ENCODE measurements at regions not wholly inside any gene's neighbourhood (a gene's known extent, or its start where the extent isn't known, plus 50 kb on each side); places are given as distances from the start of the nearest gene placed in this dataset.

DNA sequence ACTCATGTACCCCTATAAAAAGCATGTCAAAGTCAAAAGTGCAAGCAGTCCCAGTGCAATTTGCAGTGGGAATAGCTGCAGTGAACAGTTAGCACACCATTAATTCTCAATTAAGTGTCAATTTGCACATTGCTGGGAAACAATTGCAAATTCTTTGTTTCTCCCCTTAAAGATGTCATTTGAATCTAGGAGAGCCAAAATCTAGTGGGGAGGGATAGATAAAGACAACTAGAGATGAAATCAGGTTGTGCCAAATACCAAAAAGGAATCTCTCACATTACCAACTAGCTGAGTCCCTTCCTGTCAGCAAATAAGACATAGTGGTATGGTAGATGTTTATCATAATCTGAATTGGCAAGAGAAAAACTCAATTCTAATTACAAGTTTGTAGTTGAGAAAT lies 330.7 kb downstream of the NUF2 start:
- no peak overlapping the region for H3K4me2 ChIP-seq (ENCODE audit: low read length)
- H3K9me2 ChIP-seq (ENCODE audit: insufficient read depth): no peaks in the 10 kb centered on the region
- H3K4me1 ChIP-seq (ENCODE audit: control insufficient read depth in 1 of 2, insufficient read depth in 2 of 2, low read length in 2 of 2): peaks cover 0 to 4% of the 10 kb centered on the region in 2 experiments; a peak in 2 of 4 replicates
- no peak overlapping the region for H3K27ac ChIP-seq (ENCODE audit: low read depth, low read length)
- H3K79me2 ChIP-seq (ENCODE audit: insufficient read depth, low read length): no peaks in the 10 kb centered on the region
- TF ChIP-seq, protein P1, sequence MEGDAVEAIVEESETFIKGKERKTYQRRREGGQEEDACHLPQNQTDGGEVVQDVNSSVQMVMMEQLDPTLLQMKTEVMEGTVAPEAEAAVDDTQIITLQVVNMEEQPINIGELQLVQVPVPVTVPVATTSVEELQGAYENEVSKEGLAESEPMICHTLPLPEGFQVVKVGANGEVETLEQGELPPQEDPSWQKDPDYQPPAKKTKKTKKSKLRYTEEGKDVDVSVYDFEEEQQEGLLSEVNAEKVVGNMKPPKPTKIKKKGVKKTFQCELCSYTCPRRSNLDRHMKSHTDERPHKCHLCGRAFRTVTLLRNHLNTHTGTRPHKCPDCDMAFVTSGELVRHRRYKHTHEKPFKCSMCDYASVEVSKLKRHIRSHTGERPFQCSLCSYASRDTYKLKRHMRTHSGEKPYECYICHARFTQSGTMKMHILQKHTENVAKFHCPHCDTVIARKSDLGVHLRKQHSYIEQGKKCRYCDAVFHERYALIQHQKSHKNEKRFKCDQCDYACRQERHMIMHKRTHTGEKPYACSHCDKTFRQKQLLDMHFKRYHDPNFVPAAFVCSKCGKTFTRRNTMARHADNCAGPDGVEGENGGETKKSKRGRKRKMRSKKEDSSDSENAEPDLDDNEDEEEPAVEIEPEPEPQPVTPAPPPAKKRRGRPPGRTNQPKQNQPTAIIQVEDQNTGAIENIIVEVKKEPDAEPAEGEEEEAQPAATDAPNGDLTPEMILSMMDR (IDR thresholded peaks at IDR 0.05 in 2 of 3, conservative IDR thresholded peaks at IDR 0.05 in 1 of 3; ENCODE audit: borderline replicate concordance in 1 of 3, insufficient read depth in 1 of 3, low read depth in 2 of 3, low read length in 2 of 3): no peak
- TF ChIP-seq JUND (IDR thresholded peaks at IDR 0.05) (no peak), EZH2 (IDR thresholded peaks at IDR 0.05) (no peak), POLR2AphosphoS5 (IDR thresholded peaks at IDR 0.05; ENCODE audit: low read depth, low read length) (no peak), EGR1 (IDR thresholded peaks at IDR 0.05; ENCODE audit: low read depth) (no peak), SRF (IDR thresholded peaks at IDR 0.05; ENCODE audit: low read depth) (no peak), CEBPB (IDR thresholded peaks at IDR 0.05; ENCODE audit: low read depth) (no peak), ELF1 (IDR thresholded peaks at IDR 0.05; ENCODE audit: borderline replicate concordance, low read depth) (no peak), CBX3 (IDR thresholded peaks at IDR 0.05; ENCODE audit: low read depth) (no peak), POLR2A (IDR thresholded peaks at IDR 0.05; ENCODE audit: borderline replicate concordance, extremely low read depth, insufficient read depth, insufficient read length) (no peak), FOSL1 (IDR thresholded peaks at IDR 0.05; ENCODE audit: low read depth) (no peak), TCF7L2 (IDR thresholded peaks at IDR 0.05; ENCODE audit: borderline replicate concordance, extremely low read depth, insufficient read depth, insufficient read length) (no peak), ZNF274 (IDR thresholded peaks at IDR 0.05; ENCODE audit: low read depth, low read length) (no peak)
- TF ChIP-seq, protein P2, sequence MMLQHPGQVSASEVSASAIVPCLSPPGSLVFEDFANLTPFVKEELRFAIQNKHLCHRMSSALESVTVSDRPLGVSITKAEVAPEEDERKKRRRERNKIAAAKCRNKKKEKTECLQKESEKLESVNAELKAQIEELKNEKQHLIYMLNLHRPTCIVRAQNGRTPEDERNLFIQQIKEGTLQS (IDR thresholded peaks at IDR 0.05): no peak
- TF ChIP-seq, protein P3, sequence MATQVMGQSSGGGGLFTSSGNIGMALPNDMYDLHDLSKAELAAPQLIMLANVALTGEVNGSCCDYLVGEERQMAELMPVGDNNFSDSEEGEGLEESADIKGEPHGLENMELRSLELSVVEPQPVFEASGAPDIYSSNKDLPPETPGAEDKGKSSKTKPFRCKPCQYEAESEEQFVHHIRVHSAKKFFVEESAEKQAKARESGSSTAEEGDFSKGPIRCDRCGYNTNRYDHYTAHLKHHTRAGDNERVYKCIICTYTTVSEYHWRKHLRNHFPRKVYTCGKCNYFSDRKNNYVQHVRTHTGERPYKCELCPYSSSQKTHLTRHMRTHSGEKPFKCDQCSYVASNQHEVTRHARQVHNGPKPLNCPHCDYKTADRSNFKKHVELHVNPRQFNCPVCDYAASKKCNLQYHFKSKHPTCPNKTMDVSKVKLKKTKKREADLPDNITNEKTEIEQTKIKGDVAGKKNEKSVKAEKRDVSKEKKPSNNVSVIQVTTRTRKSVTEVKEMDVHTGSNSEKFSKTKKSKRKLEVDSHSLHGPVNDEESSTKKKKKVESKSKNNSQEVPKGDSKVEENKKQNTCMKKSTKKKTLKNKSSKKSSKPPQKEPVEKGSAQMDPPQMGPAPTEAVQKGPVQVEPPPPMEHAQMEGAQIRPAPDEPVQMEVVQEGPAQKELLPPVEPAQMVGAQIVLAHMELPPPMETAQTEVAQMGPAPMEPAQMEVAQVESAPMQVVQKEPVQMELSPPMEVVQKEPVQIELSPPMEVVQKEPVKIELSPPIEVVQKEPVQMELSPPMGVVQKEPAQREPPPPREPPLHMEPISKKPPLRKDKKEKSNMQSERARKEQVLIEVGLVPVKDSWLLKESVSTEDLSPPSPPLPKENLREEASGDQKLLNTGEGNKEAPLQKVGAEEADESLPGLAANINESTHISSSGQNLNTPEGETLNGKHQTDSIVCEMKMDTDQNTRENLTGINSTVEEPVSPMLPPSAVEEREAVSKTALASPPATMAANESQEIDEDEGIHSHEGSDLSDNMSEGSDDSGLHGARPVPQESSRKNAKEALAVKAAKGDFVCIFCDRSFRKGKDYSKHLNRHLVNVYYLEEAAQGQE (IDR thresholded peaks at IDR 0.05; ENCODE audit: low read depth): no peak
- TF ChIP-seq, protein P4, sequence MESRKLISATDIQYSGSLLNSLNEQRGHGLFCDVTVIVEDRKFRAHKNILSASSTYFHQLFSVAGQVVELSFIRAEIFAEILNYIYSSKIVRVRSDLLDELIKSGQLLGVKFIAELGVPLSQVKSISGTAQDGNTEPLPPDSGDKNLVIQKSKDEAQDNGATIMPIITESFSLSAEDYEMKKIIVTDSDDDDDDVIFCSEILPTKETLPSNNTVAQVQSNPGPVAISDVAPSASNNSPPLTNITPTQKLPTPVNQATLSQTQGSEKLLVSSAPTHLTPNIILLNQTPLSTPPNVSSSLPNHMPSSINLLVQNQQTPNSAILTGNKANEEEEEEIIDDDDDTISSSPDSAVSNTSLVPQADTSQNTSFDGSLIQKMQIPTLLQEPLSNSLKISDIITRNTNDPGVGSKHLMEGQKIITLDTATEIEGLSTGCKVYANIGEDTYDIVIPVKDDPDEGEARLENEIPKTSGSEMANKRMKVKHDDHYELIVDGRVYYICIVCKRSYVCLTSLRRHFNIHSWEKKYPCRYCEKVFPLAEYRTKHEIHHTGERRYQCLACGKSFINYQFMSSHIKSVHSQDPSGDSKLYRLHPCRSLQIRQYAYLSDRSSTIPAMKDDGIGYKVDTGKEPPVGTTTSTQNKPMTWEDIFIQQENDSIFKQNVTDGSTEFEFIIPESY (IDR thresholded peaks at IDR 0.05; ENCODE audit: extremely low read depth, insufficient replicate concordance, low read length): no peak
- TF ChIP-seq, protein P5, sequence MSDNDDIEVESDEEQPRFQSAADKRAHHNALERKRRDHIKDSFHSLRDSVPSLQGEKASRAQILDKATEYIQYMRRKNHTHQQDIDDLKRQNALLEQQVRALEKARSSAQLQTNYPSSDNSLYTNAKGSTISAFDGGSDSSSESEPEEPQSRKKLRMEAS (IDR thresholded peaks at IDR 0.05): no peak
- no peaks in the 10 kb centered on the region for H3K9me3 ChIP-seq (ENCODE audit: control insufficient read depth in 1 of 2, insufficient read depth in 1 of 2, low read depth in 1 of 2, low read length in 2 of 2)
- H2AFZ ChIP-seq (ENCODE audit: low read depth, low read length, poor library complexity, severe bottlenecking): no peak overlapping the region
- H3K36me3 ChIP-seq (ENCODE audit: control insufficient read depth in 1 of 2, insufficient read depth in 2 of 2, low read length in 2 of 2): no peaks in the 10 kb centered on the region
- no peaks in the 10 kb centered on the region for H4K20me1 ChIP-seq (ENCODE audit: insufficient read depth)
- intact Hi-C loops (cut with micrococcal nuclease): no loop called here
- BruUV-seq (replicated peaks): no TSS peak
- H3K27me3 ChIP-seq (ENCODE audit: insufficient read depth, low read length): no peaks in the 10 kb centered on the region
- RAD21 ChIA-PET (ENCODE audit: low non-redundant PET in 1 of 2, low total read pairs in 2 of 2, uncharacterized antibody in 2 of 2, unreplicated experiment in 2 of 2): no interaction called here
- POLR2A ChIA-PET: no interaction called here
- DNase-seq (ENCODE audit: low read depth, low spot score) (no peak), ATAC-seq (no peak)
- no peak overlapping the region for H3K4me3 ChIP-seq (replicated peaks in 1 of 2; ENCODE audit: low read depth in 1 of 2, low read length in 2 of 2)
- no peak overlapping the region for H3K9ac ChIP-seq (ENCODE audit: low read length)
- CTCF ChIA-PET: no interaction called here

Measured in HCT116 (cell line).